AG20443 (cell line): ENCODE measurements at regions not wholly inside any gene's neighbourhood (a gene's known extent, or its start where the extent isn't known, plus 50 kb on each side); places are given as distances from the start of the nearest gene placed in this dataset.
A peak's percentile ranks its signal among the peaks of the same experiment; 100 is the strongest.

Experiments used
- DNase-seq: peaks from one replicate; pipeline ENCODE4 v3.0.0; 2012; ENCODE audit warnings: low spot score, mixed read lengths

- no peak for DNase-seq
Observed at GRCh38 chrX:143800150-143800549, 79.6 kb upstream of the SPANXN2 start.

DNA sequence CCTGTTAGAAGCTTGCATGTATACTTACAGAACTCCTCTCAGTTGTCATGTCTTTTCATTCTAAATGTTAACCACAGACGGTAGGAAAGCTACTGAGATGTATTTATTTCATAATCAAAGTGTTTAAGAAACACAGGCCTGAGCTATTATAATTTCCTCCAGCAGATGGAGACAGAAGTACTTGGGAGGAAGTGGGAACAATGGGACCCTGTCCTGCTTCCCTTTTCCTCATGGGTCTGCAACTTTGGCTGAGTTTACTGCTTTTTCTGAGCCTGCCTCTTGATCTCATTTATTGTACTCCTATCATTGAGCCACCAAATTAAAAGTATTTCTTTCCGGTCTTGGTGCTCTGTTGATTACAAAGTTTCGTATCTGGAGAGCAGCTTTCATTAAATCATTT lies 67.7 kb upstream of the SPANXN2 start:
- DNase-seq, result peak; percentile 4

GRCh38 chrX:143787341-143787740 lies 66.8 kb upstream of the SPANXN2 start:
- no peak for DNase-seq

- peak; percentile 5 for DNase-seq
Observed at GRCh38 chrX:143781103-143781502, 60.6 kb upstream of the SPANXN2 start.
